AG08395 (cell line): ENCODE measurements at regions not wholly inside any gene's neighbourhood (a gene's known extent, or its start where the extent isn't known, plus 50 kb on each side); places are given as distances from the start of the nearest gene placed in this dataset.
A peak's percentile ranks its signal among the peaks of the same experiment; 100 is the strongest.
"Not testable (repeated sequence)": the region's sequence is repeated elsewhere in the genome, so short reads cannot be mapped to it uniquely, and the experiment has no call there.

Source experiments
- DNase-seq: peaks from one replicate; pipeline ENCODE4 v3.0.0; 2012; ENCODE audit warnings: mixed read lengths, low spot score

GRCh38 chrX:44785652-44786051, 58.2 kb upstream of the DUSP21 start:
- peak; percentile 76 for DNase-seq

GRCh38 chrX:44784241-44784640, 59.6 kb upstream of the DUSP21 start:
- no peak for DNase-seq

DNA sequence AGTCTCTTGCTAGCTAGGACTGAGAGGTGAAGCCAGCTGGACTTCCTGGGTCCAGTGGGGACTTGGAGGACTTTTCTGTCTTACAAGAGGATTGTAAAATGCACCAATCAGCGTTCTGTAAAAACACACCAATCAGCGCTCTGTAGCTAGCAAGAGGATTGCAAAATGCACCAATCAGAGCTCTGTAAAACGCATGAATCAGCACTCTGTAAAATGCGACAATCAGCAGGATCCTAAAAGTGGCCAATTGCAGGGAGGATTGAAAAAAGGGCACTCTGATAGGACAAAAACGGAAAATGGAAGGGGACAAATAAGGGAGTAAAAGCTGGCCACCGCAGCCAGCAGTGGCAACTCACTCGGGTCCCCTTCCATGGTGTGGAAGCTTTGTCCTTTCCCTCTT, 65.6 kb upstream of the DUSP21 start:
- DNase-seq, result no peak

GRCh38 chrX:44775726-44776125, 68.1 kb upstream of the DUSP21 start:
- DNase-seq, result no peak

DNA sequence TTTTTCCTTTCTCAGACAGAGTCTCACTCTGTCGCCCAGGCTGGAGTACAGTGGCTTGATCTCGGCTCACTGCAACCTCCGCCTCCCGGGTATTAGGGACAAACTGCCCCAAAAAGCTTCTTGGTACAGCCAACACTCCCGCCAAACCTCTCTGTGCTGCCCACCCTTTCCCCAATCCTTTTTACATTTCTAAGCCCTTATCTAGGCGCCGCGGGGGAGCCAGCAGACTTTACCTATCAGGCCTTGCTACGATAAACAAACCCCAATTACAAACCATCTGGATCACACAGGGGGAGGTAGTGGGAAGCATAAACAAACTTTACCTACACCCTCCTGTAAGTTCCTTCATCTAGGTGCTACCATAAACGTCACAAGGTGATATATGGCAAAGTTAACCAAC, 69.8 kb upstream of the DUSP21 start:
- DNase-seq, result not testable (repeated sequence)

- DNase-seq, result no peak
These were observed 73.7 kb upstream of the DUSP21 start for GRCh38 chrX:44770121-44770520.

- no peak for DNase-seq
These were observed 76.5 kb upstream of the DUSP21 start for GRCh38 chrX:44767308-44767707.

GRCh38 chrX:44765556-44765955, 78.3 kb upstream of the DUSP21 start:
- DNase-seq, result no peak

DNA sequence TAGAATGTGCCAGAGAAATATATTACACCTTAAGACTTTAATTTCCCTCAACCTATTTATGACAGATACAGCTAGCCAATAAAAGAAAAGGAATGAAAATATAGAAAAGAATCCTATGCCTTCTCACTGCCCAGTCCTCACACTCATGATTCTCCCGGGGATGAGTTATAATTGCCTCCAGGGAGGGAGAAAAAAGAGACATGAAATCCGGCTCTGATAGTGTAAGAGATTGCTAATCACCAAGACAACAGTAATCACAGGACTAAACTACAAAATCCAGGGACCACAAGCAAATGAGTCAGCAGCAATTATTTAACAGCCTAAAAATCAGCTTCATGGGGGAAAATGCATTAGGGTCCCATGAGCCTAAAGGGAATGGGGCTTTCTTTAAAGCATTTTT, 95.9 kb upstream of the DUSP21 start:
- DNase-seq, result peak; percentile 22

- no peak for DNase-seq
These were observed 96.5 kb upstream of the DUSP21 start for GRCh38 chrX:44747317-44747716.

GRCh38 chrX:44744799-44745198, 99.0 kb upstream of the DUSP21 start:
- DNase-seq, result no peak

GRCh38 chrX:44742480-44743155, 101.2 kb upstream of the DUSP21 start:
- no peak for DNase-seq

DNA sequence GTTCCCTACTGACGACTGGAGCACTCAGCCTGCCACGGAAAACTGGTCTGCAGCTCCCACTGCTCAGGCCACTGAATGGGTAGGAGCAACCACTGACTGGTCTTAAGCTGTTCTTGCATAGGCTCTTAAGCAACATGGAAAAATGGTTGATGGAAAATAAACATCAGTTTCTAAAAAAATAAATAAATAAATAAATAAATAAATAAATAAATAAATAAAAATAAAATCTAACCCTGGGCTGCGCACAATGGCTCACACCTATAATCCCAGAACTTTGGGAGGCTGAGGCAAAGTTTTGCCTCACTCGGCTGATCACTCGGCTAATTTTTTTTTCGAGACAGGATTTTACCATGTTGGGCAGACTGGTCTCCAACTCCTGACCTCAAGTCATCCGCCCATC, 102.0 kb upstream of the DUSP21 start:
- DNase-seq, result not testable (repeated sequence)

GRCh38 chrX:44741458-44741857, 102.4 kb upstream of the DUSP21 start:
- DNase-seq, result not testable (repeated sequence)

DNA sequence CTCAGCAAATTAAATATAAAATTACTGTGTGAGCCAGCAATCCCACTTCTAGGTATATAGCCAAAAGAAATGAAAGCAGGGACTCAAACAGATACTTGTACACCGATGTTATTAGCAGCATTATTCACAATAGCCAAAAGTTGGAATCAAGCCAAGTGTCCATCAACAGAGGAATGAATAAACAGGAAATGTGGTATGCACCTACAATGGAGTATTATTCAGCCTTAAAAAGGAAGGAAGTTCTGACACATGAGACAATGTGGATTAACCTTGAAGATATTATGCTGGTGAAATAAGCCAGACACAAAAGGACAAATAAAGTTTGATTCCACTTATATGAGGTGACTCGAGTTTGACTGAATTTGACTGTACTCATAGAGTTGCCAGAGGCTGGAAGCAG, 108.3 kb upstream of the DUSP21 start:
- DNase-seq, result no peak

DNA sequence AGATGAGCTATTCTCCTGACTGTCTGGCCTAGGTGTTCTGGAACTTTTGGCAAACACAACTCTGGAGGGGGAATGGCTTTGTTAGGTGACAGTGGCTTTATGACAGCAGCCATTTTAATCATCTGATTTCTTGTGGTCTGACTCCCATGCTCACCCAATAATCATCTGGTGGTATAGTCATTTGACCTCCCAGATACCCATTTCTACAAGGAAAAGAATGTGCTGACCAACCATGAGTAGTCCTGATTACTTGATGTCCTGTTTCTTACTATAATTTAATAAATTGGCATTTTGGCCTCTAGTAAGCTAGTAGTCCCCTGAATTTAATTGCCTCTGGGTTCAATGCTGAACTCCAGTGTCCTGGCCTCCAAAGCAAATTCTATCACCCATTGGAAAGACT, 109.9 kb upstream of the DUSP21 start:
- DNase-seq, result peak; percentile 19

DNA sequence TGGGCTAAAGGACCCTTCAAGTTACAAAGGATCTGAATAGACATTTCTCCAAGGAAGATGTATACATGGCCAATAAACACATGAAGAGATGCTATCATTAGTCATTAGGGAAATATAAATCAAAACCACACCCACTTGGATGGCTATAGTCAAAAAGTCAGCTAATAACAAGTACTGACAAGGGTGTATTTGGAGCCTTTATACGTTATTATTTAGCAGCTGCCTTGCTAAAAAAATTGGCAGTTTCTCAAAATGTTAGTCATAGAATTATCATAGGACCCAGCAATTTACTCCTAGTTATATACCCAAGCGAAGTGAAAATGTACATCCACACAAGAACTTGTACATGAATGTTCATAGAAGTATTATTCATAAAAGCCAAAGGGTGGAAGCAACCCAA, 112.7 kb upstream of the DUSP21 start:
- DNase-seq, result no peak

DNA sequence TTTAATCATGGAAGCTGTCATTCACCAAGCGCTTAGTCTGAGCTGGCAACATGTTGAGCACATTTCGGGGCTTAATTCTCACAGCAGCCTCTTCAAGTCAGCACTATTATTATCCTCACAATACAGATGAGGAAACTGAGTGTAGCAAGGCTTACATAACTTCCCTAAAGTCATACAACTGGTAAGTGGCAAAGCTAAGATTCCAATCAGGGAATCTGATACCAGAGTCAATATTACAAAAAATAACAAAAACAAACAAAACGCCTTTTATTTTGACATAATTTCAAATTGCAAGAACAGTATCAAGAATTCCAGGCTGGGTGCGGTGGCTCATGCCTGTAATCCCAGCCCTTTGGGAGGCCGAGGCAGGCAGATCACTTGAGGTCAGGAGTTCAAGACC, 120.4 kb upstream of the DUSP21 start:
- DNase-seq, result no peak

GRCh38 chrX:44708470-44708869, 135.4 kb upstream of the DUSP21 start:
- no peak for DNase-seq

- no peak for DNase-seq
These were observed 137.8 kb upstream of the DUSP21 start for GRCh38 chrX:44705817-44706551.

- no peak for DNase-seq
These were observed 145.5 kb upstream of the DUSP21 start for GRCh38 chrX:44698357-44698756.

DNA sequence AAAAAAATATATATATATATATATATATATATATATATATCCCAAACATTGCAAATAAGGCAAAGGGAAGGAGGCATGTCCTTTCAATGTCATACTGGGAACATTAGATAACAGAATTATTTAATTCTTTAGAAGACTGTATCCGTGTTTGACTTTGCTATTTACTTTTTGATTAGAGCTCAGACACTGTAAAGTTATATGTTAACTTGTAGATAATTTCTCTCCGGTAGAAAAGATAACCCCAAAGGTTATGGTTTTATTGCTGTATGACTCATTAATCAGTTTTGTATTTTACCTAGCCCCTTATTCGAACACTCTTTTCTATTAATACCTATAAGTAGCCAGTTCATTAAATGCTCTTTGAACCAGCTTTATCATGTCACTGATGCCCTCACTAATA, 150.6 kb upstream of the DUSP21 start:
- DNase-seq, result no peak

DNA sequence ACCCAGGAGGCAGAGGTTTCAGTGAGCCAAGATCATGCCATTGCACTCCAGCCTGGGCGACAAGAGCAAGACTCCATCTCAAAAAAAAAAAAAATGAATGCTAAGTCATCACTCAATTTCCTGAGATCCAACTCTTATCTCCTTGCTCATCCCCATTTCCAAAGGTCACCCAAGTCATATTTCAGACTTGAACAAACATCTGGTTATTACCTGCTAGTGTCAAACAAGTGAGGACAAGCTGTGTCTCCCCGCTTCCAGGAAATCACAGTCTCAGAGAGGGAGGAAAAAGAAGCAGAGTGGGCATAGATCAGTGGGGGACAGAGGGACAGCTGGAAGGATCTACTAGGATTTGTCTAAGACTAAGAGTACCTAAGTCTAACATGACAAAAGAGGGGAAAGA, 147.5 kb upstream of the FUNDC1 start:
- DNase-seq, result no peak
